Neutrophil (primary cell): ENCODE measurements at regions not wholly inside any gene's neighbourhood (a gene's known extent, or its start where the extent isn't known, plus 50 kb on each side); places are given as distances from the start of the nearest gene placed in this dataset.

Source experiments
- H3K27ac ChIP-seq: fragments of 200-600 bp; sonication (generic); 2 replicates; pipeline ENCODE4 v1.5.1; 2016; ENCODE audit warnings: mild to moderate bottlenecking, moderate library complexity
- H3K27me3 ChIP-seq: fragments of 200-600 bp; sonication (generic); 2 replicates; pipeline ENCODE4 v1.6.0; 2016; ENCODE audit warnings: mild to moderate bottlenecking
- H3K36me3 ChIP-seq: fragments of 200-600 bp; sonication (generic); 2 replicates; pipeline ENCODE4 v1.5.1; 2017
- H3K4me1 ChIP-seq, 2 experiments: fragments of 200-600 bp in 1 of 2; sonication (generic) in 1 of 2; 1 replicate in 1 of 2; 2 replicates in 1 of 2; pipeline versions ENCODE4 v1.5.1 to v1.6.1; 2013 to 2016; ENCODE audit warnings: low read depth in 1 of 2, low read length in 1 of 2, mild to moderate bottlenecking in 1 of 2, moderate library complexity in 1 of 2; ENCODE audit not compliant: control insufficient read depth in 1 of 2, insufficient read depth in 1 of 2
- H3K4me3 ChIP-seq, 2 experiments: fragments of 200-600 bp in 1 of 2; sonication (generic) in 1 of 2; 1 replicate in 1 of 2; 2 replicates in 1 of 2; pipeline ENCODE4 v1.5.1; 2013 to 2016; ENCODE audit warnings: low read depth in 1 of 2, low read length in 1 of 2, mild to moderate bottlenecking in 1 of 2, moderate library complexity in 1 of 2
- H3K9me3 ChIP-seq: fragments of 200-600 bp; sonication (generic); 2 replicates; pipeline ENCODE4 v1.5.1; 2016
- TF ChIP-seq, protein P1 (sequence below): fragments of 200-600 bp; sonication (generic); IDR thresholded peaks from 2 replicates; pipeline ENCODE4 v1.5.1; 2016; ENCODE audit warnings: antibody characterized with exemption

DNA sequence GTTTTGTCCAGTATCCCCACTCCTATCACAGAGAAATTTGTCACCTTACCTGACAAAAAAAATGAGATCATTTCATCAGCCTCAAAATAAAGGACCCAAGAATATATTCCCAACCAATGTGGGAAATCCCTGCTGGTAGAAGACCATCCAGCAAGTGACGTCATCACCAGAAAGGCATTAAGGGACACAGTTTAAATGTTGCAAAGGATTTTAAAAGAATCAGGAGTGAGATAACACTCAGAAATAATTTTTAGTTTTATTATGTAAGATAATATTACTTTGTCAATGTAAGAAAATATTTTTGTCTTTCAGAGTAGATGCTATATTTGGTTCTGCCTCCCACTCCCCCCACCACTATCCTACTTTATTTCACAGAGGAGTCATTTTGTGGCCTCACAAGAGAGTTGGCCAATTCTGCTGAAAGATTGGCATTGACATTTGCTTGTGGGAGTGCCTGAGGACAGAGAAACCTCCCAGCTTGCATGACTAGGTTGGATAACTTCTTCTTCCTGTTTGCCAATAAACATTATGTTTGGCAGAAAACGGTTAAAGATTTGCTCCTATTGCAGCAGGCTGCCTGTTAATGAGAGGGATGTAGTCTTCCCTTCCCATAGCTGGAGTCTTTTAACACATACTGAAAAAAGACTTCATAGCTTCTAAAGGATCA is 288.6 kb upstream of the DAB2 start:
- peak overlapping the region; percentile 70 for H3K27ac ChIP-seq
- H3K27me3 ChIP-seq, result no peaks in the 10 kb centered on the region
- peaks cover 14 to 17% of the 10 kb centered on the region in 2 experiments for H3K4me1 ChIP-seq
- H3K4me3 ChIP-seq, result no peak overlapping the region
- H3K9me3 ChIP-seq, result no peaks in the 10 kb centered on the region
- TF ChIP-seq, protein P1, sequence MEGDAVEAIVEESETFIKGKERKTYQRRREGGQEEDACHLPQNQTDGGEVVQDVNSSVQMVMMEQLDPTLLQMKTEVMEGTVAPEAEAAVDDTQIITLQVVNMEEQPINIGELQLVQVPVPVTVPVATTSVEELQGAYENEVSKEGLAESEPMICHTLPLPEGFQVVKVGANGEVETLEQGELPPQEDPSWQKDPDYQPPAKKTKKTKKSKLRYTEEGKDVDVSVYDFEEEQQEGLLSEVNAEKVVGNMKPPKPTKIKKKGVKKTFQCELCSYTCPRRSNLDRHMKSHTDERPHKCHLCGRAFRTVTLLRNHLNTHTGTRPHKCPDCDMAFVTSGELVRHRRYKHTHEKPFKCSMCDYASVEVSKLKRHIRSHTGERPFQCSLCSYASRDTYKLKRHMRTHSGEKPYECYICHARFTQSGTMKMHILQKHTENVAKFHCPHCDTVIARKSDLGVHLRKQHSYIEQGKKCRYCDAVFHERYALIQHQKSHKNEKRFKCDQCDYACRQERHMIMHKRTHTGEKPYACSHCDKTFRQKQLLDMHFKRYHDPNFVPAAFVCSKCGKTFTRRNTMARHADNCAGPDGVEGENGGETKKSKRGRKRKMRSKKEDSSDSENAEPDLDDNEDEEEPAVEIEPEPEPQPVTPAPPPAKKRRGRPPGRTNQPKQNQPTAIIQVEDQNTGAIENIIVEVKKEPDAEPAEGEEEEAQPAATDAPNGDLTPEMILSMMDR, result no peak
- H3K36me3 ChIP-seq, result no peaks in the 10 kb centered on the region

DNA sequence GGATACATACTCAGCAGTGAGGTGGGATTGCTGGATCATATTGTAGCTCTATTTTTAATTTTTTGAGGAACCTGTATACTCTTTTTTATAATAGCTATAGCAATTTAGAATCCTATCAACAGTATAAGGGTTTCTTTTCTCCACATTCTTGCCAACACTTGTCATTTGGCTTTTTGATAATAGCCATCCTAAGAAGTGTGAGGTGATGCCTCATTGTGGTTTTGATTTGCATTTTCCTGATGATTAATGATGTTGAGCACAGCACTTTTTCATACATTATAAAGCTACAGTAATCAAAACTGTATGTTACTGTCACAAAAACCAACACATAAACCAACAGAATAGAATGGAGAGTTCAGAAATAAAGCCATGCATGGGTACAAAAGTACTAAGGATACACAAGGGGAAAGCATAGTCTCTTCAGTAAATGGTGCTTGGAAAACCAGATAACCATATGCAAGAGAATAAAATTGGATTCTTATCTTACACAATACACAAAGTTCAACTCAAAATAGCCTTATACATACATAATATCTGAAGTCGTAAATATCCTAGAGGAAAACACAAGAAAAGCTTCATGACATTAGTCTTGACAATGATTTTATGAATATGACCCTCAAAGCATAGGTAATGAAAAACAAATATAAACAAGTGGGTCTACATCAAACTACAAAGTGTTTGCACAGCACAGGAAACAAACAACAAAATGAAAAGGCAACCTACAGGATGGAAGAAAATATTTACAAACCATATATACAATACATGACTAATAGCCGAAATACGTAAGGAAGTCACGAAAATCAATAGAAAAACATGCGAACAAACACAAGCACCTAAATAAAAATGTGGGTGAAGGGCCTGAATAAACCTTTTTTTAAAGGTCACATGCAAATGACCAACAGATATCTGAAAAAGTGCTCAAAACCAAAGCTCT is 287.8 kb upstream of the DAB2 start:
- Histone ChIP-seq H3K4me1 (peaks cover 14 to 17% of the 10 kb centered on the region in 2 experiments), H3K9me3 (no peaks in the 10 kb centered on the region), H3K27ac (peak overlapping the region; percentile 70), H3K4me3 (no peak overlapping the region), H3K27me3 (no peaks in the 10 kb centered on the region), H3K36me3 (no peaks in the 10 kb centered on the region)
- TF ChIP-seq, protein P1, result no peak

DNA sequence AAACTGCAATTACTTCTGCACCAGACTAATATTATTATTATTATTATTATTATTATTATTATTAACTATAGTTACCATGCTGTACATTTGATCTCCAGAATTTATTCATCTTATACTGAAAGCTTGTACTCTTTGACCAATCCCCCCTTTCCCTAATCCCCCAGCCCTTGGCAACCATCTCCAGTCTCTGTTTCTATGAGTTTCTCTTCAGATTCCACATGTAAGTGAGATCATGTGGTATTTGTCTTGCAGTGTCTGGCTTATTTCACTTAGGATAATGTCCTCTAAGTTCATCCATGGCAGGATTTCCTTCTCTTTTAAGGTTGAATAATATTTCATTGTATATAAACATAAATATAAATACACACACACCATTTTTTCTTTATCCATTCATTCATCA is 287.0 kb upstream of the DAB2 start:
- Histone ChIP-seq H3K27me3 (no peaks in the 10 kb centered on the region), H3K36me3 (no peaks in the 10 kb centered on the region), H3K4me3 (no peak overlapping the region), H3K4me1 (peaks cover 14 to 17% of the 10 kb centered on the region in 2 experiments), H3K9me3 (no peaks in the 10 kb centered on the region), H3K27ac (no peak overlapping the region)
- TF ChIP-seq, protein P1, result no peak

DNA sequence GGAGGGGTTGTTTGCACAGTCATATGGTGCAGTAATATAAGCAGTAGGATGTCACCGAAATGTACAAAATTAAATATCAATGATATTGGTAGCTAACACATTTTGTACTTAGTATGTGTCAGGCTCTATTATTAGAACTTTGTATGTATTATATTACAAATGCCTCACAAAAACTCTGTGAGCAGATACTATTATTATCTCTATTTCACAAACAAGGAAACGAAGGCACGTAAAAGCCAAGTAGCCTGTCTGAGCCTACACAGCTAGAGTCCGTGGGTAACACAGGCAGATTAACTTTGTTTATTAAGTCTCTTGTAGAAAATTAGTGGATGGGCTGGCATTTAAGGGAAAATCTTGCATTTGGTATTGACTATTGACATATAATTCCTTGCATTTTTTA is 284.3 kb upstream of the DAB2 start:
- TF ChIP-seq, protein P1, result no peak
- Histone ChIP-seq H3K4me3 (no peak overlapping the region), H3K4me1 (peaks cover 11 to 13% of the 10 kb centered on the region in 2 experiments)

DNA sequence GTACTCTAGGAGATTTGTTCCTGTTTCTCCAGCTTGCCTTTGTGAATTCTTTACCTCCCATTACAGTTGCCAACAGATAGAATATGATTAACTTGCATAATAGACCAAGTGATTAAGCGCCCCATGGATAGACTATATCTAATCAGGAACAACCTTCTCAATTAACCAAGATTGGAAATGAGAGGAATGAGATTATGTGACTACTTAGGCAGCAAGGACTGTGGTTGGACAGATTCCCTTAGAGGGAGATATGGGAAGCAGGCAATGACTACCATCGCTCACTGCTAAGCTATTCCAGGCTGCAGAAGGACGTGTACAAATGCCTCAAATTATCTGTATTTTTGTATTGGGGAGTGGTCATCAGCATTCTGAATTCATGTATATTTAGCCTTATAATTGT is 278.1 kb upstream of the DAB2 start:
- no peak overlapping the region for H3K4me3 ChIP-seq
- no peaks in the 10 kb centered on the region for H3K4me1 ChIP-seq
- no peak overlapping the region for H3K27ac ChIP-seq
- TF ChIP-seq, protein P1, result no peak
- no peaks in the 10 kb centered on the region for H3K27me3 ChIP-seq
- no peaks in the 10 kb centered on the region for H3K9me3 ChIP-seq
- no peaks in the 10 kb centered on the region for H3K36me3 ChIP-seq

More for the DNA sequence above, 284.3 kb upstream of the DAB2 start:
- no peaks in the 10 kb centered on the region for H3K36me3 ChIP-seq
- H3K27me3 ChIP-seq, result no peaks in the 10 kb centered on the region
- H3K27ac ChIP-seq, result no peak overlapping the region
- no peaks in the 10 kb centered on the region for H3K9me3 ChIP-seq
